ENCODE measurements at regions not wholly inside any gene's neighbourhood (a gene's known extent, or its start where the extent isn't known, plus 50 kb on each side); places are given as distances from the start of the nearest gene placed in this dataset.

DNA sequence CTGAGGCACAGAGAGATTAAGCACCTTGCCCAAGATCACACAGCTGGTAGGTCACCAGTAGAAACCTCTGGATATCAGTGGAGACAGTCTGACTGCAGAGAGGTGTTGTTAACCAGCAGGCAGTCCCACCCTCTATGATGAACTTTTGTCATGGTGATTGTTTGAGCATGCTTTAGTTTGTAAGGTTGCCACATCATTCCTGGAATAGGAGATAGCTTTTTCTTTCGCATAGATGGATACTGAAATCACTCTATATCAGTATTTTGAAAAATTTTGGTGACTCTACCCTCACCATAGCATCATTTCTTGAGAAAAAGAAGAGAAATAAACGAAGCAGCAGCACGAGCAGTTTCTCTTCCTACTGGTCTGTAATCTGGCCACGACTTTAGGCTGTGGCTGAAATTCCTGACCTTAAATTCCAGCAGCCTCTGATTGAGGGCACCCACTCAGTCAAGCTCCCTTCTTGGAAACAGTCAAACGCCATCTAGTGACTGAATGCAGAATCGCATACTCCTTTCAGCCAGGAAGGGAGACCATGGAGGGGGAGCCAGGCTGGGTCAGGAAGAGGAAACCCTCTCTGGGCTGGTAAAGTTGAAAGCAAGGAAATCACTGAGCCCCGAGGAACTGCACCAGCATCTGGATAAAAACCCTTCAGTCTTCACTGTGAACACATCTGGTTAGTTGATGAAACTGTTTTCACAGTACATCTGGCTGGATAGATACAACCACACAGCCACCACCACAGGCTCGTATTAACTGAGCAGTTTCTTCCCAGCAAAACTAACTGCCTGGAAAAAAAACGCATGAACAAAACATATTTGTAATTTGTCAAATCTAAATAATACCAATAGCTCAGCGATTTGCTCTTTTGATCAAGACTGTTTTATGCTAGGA, 108.5 kb upstream of the XYLT1 start:
- intact Hi-C loops (cut with DNase I), result loop anchor here in 1 of 2 donors (10.0 kb wide), 1 partner anchor 714 kb away; no protein-coding TSS in a partner anchor
- no peaks in the 10 kb centered on the region for H3K9me3 ChIP-seq
- H3K4me1 ChIP-seq, result peaks cover 0 to 7% of the 10 kb centered on the region in 2 donors
- DNase-seq (peak in 2 of 4 donors; percentile 46 to 70), ATAC-seq (peak; percentile 94)
- no peak overlapping the region for H3K27ac ChIP-seq
- no peak overlapping the region for H3K4me3 ChIP-seq
- TF ChIP-seq, protein P1, sequence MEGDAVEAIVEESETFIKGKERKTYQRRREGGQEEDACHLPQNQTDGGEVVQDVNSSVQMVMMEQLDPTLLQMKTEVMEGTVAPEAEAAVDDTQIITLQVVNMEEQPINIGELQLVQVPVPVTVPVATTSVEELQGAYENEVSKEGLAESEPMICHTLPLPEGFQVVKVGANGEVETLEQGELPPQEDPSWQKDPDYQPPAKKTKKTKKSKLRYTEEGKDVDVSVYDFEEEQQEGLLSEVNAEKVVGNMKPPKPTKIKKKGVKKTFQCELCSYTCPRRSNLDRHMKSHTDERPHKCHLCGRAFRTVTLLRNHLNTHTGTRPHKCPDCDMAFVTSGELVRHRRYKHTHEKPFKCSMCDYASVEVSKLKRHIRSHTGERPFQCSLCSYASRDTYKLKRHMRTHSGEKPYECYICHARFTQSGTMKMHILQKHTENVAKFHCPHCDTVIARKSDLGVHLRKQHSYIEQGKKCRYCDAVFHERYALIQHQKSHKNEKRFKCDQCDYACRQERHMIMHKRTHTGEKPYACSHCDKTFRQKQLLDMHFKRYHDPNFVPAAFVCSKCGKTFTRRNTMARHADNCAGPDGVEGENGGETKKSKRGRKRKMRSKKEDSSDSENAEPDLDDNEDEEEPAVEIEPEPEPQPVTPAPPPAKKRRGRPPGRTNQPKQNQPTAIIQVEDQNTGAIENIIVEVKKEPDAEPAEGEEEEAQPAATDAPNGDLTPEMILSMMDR (IDR thresholded peaks at IDR 0.05), result peak; percentile 84 to 89
- no peaks in the 10 kb centered on the region for H3K27me3 ChIP-seq
- H3K36me3 ChIP-seq, result no peaks in the 10 kb centered on the region

DNA sequence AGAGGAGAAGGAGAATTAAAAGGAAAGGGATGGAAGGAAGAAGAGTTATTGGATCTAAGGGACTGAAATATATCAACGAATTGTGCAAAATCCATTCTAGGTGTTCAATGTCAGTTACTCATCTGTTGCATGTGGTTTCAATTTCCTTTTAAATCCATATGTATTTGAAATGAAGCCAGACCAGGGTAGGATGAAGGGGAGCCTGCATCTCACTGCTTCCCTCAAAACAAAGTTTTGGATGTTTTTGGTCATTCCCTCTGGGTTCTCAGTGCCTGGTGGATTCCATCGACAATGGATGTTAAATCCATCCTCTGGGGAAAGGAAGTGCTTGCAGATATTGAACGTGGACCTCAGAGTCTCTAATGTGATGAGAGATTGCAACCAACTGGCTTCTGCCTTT, 103.5 kb upstream of the XYLT1 start:
- ATAC-seq (no peak), DNase-seq (no peak)
- no peaks in the 10 kb centered on the region for H3K36me3 ChIP-seq
- H3K27me3 ChIP-seq, result no peaks in the 10 kb centered on the region
- TF ChIP-seq, protein P1 (IDR thresholded peaks at IDR 0.05), result no peak
- no peak overlapping the region for H3K27ac ChIP-seq
- no peak overlapping the region for H3K4me3 ChIP-seq
- no peaks in the 10 kb centered on the region for H3K9me3 ChIP-seq
- peaks cover 0 to 3% of the 10 kb centered on the region in 2 donors for H3K4me1 ChIP-seq
- intact Hi-C loops (cut with DNase I), result loop anchor here in 1 of 2 donors (10.0 kb wide), 1 partner anchor 709 kb away; no protein-coding TSS in a partner anchor

DNA sequence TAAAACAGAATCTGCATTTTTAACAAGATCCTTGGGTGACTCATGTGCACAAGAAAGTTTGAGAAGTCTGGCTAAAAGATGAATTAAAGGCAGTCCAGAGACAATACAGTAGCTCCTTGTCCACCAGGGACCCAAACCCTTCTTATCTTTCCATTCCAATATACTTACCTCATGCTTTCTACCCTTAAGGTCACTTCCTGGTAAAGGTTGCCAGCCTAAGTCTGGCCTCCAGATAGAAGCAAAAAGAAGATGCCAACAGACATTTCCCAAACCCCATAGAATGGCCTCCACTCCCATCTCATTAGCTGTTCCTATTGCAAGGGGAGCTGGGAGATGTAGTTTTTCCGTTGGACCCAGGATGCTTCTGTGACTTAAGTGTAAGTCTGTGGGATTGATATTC, 101.4 kb upstream of the XYLT1 start:
- H3K4me1 ChIP-seq, result no peaks in the 10 kb centered on the region
- DNase-seq (no peak), ATAC-seq (no peak)
- no peaks in the 10 kb centered on the region for H3K36me3 ChIP-seq
- TF ChIP-seq, protein P1 (IDR thresholded peaks at IDR 0.05), result no peak
- intact Hi-C loops (cut with DNase I), result loop anchor here in 1 of 2 donors (10.0 kb wide), 1 partner anchor 707 kb away; no protein-coding TSS in a partner anchor
- no peak overlapping the region for H3K27ac ChIP-seq
- H3K9me3 ChIP-seq, result no peaks in the 10 kb centered on the region
- no peak overlapping the region for H3K4me3 ChIP-seq
- H3K27me3 ChIP-seq, result no peaks in the 10 kb centered on the region

DNA sequence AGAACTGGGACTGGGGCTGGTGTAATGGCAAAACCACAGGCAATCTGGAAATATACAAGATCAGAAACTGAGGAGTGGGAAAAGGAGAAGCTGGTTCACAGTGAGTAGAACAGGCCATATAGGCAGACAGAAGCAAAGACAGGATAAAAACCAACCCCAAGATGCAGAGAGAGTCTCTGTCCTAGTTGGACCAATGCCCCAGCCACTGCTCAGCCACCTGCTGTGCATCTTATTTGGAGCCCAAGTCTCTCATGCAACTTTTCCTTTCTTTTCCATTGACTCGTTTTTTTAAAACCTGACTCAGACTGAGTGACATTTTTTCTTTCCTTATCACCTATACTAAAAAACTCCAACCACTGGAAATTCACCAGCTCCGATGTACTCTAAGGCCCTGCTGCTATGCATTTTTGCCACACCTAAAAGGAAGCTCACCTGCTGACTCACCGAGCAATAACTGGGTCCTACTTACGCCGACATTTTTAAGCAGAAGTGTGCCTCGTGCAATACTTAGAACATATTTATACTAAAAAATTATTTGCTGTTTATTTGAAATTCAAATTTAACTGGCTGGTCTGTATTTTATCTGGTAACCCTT, 100.8 kb upstream of the XYLT1 start:
- no peaks in the 10 kb centered on the region for H3K36me3 ChIP-seq
- H3K27me3 ChIP-seq, result no peaks in the 10 kb centered on the region
- no peak overlapping the region for H3K27ac ChIP-seq
- TF ChIP-seq, protein P1 (IDR thresholded peaks at IDR 0.05), result no peak
- intact Hi-C loops (cut with DNase I), result loop anchor here in 1 of 2 donors (10.0 kb wide), 1 partner anchor 707 kb away; no protein-coding TSS in a partner anchor
- ATAC-seq, result no peak
- H3K9me3 ChIP-seq, result no peaks in the 10 kb centered on the region
- no peak for DNase-seq
- H3K4me3 ChIP-seq, result no peak overlapping the region
- no peaks in the 10 kb centered on the region for H3K4me1 ChIP-seq

DNA sequence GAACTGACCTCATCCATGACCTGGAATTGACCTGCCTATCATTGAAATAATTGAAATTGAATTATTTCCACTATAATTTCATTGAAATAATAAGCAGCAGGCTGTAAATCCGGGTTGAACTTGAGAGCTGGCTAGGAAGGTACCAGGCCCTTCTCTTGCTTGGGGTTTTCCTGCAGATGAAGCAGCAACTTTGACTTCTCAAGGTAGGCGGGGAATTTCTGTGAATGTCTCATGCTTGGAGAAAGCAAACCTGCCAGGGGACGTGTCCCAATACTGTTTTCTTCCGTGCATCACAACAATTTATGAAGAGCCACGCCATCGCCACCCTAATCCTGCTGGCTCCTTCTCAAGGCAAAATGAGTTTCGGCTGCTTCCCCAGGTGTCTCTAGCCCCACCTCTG, 97.5 kb upstream of the XYLT1 start:
- Histone ChIP-seq H3K27me3 (peaks cover 0 to 5% of the 10 kb centered on the region in 2 donors), H3K4me1 (no peaks in the 10 kb centered on the region), H3K36me3 (no peaks in the 10 kb centered on the region), H3K27ac (no peak overlapping the region), H3K4me3 (no peak overlapping the region), H3K9me3 (no peaks in the 10 kb centered on the region)
- ATAC-seq, result no peak
- TF ChIP-seq, protein P1 (IDR thresholded peaks at IDR 0.05), result no peak
- intact Hi-C loops (cut with DNase I), result no loop called here
- DNase-seq, result no peak

Measured in left lung (tissue), 4 donors.